Superior temporal gyrus (tissue), 1 donor: ENCODE measurements at regions not wholly inside any gene's neighbourhood (a gene's known extent, or its start where the extent isn't known, plus 50 kb on each side); places are given as distances from the start of the nearest gene placed in this dataset.

Experiments used
- DNase-seq: peaks from one replicate; pipeline ENCODE4 v3.0.0-alpha.2; 2016; ENCODE audit errors: extremely low spot score

- DNase-seq = no peak
Measured at GRCh38 chr4:176979416-176979815, 186.7 kb upstream of the VEGFC start.

GRCh38 chr4:176981074-176981473 is 188.4 kb upstream of the VEGFC start:
- no peak for DNase-seq

DNA sequence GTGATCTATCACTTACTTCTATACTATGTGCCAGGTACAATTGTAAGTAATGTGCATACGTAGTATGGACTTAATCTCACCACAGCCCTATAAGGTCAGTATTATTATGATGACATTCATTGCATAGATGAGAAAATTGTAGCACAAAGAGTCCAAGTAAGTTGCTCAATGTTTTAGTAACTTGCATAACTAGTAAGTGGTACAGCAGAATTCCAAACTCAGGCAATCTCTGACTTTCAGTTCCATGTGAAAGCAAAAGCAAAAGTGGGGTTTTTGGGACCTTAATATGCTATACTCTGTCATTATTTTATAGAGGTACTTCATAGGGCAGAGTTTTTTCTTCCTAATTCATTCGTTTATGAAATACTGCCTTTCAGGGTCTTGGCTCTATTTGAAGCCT is 188.8 kb upstream of the VEGFC start:
- no peak for DNase-seq

- no peak for DNase-seq
Measured at GRCh38 chr4:176988226-176988625, 195.5 kb upstream of the VEGFC start.

DNA sequence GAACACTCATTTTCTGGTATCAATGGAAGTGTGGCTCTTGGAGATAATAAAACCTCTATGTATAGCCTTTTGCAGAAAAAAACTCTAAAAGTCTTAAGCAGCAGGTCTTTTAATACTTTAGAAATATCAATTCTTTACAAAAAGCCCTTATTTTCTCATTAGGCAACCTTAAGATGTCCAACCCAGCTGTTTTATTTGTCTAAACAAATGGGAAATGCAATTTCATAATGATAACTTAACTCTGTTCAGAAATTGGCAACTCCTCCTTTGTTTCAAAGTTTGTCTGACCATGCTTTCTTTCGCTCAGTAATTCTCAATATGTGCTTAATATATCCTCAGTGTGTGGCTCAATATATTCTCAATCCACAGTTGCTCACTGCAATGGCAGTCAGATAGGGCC is 196.5 kb upstream of the VEGFC start:
- DNase-seq = no peak

DNA sequence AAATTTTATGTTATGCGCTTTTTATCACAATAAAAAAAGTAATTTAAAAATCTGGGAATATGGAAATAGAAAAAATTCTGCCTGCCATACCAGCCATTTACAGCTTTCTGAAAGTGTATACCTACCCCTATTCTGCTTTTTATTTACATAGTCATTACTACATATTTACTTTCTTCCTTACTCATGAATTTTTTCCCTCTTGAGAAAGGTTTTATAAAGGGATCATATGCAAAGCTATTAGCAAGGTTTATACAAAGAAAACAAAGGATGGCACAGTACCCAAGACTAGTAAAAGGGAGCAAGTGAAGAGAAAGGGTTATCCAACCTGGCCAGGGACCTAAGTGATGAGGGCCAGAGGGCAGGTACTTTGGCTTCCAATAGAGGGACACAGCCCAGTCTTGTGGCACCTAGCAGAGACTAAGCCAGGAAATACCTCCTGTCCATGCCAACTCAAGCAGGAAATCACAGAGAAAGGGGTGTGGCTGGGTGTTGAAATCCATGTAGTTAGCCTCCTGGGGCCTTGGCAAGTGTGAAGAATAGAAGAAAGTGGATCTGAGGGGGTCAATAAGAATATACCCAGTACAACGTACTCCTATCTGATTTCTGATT is 207.3 kb upstream of the VEGFC start:
- no peak for DNase-seq

DNA sequence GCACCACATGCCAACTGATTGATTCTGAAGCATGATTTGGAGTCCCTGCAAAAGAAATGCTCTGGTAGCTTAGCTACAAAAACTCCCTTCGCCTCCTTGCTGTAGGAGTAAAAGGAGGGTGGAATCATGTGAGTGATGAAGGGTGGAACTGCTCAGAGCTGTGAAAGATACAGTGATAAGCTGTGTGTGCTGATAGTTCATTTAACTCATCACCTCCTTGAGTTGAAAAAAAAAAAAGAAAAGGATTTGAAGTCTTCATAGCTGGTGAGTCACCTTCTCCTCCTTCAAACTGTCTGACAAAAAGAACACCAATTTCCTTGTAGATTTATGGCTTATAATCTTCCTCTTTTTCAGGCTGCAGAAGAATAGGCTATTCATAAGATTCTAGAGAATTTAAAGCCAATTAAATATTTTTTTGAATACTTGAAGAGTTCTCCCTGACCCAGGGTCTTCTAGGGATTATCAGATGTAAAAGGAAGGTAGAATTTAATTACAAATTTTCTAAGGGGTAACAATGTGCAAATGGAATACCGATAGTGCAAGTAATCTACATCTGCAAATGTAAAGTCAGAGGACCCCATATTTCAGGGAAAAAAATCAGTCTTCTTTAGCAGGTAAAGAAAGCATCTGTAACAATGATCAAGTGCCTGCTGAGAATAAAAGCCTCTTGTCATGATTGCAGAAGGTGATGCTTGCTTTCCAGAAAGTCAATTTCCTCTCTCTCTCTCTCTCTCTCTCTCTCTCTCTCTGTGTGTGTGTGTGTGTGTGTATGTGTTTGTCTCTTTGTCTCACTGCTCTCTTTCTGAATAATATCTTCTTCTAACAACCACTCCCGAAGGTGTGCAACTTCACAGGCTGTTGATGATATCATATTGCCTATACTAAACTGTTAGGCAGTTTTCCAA is 208.8 kb upstream of the VEGFC start:
- DNase-seq = no peak

DNA sequence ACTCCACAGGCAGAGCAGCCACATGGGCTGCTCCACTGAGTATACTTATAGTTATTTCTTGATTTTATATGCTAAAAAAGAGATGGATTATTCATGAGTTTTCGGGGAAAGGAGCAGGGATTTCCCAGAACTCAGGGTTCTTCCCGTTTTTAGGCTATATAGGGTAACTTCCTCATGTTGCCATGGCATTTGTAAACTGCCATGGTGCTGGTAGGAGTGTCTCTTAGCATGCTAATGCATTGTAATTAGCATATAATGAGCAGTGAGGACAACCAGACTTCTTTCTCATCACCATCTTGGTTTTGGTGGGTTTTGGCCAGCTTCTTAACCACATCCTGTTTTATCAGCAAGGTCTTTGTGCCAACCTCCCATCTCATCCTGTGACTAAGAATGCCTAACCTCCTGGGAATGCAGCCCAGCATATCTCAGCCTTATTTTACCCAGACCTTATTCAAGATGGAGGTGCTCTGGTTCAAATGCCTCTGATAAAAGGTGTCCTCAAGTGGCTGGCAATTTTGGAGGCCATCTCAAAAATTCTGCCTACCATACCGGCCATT is 213.0 kb upstream of the VEGFC start:
- DNase-seq = no peak

- no peak for DNase-seq
Measured at GRCh38 chr4:177006331-177006730, 213.6 kb upstream of the VEGFC start.

- no peak for DNase-seq
Measured at GRCh38 chr4:177008071-177008835, 215.5 kb upstream of the VEGFC start.

GRCh38 chr4:177008836-177009501 is 216.2 kb upstream of the VEGFC start:
- no peak for DNase-seq

DNA sequence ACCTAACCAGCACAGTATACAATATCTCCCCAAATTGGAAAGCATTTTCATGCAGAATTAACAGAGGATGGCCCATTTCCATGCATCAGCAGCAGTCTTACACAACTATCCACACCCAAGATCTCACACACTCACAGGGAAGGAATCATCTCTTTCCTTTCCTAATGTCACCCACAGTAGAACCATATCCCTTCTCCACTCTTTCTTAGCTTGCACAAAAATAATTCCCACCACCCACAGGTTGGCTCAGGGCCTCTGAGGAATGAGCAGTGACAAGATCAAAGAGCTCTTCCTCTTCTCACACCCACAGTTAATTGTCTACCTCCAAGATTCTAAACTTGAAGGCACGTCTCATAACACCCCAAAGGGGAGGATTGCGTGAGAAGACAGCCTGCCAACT is 217.7 kb upstream of the VEGFC start:
- DNase-seq = no peak

GRCh38 chr4:177012918-177013545 is 220.3 kb upstream of the VEGFC start:
- no peak for DNase-seq

GRCh38 chr4:177016541-177017141 is 223.9 kb upstream of the VEGFC start:
- no peak for DNase-seq

DNA sequence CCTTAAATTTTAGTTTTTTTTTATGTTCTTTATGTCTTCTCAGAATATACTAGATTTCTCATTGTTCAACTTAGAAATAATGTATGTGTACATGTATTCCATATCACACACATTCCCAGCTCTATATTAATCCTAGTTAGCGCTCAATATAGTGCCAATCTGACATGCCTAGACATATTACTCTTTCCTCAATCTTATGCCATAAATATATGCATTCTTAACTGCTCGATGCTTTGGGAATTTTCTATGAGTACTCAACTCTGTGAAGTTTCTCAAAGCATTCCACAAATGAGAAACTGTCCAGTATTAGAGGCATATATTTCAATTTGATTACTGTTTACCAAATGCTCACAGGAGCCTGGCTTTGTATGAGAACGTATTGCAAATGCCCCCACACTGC is 231.2 kb upstream of the VEGFC start:
- DNase-seq = no peak

- no peak for DNase-seq
Measured at GRCh38 chr4:177032341-177032740, 239.6 kb upstream of the VEGFC start.

DNA sequence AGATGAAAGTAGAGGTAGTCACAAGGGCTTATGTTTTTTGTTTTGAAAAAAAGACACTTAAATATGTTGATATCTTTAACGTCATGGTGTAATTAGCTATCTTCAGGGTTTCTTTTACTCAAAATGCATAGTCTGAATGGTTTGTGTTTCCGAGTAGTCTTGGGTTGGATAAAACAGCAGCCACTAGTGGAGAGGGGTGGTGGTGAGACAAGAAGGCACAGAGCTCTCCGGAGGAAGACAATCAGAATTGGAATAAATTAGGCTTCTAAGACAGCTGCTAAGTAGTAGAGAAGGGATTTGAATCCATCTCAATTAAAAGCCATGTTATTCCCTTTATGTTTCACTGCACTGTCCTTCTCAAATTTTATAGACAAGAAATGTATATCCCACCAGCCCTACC is 240.4 kb upstream of the VEGFC start:
- no peak for DNase-seq

DNA sequence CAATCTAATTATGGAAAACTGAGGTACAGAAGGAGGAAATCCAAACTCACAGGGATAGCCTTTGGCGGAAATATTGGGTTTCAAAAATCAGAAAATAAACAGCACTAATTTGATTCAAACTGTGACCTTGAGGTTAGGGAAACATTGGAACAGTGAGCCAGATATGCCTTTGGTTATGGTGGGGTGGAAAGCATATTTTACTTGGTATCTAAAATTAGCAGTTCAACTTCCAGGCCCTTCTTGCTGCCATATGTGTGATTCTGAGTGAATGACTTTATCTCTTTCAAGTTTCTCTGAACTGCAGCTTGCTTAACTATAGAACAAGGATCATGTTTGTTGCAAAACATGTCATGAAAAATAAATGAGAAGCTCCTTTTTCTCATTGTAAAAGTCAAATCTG is 240.9 kb upstream of the VEGFC start:
- DNase-seq = no peak

GRCh38 chr4:177041356-177041755 is 248.6 kb upstream of the VEGFC start:
- DNase-seq = no peak

DNA sequence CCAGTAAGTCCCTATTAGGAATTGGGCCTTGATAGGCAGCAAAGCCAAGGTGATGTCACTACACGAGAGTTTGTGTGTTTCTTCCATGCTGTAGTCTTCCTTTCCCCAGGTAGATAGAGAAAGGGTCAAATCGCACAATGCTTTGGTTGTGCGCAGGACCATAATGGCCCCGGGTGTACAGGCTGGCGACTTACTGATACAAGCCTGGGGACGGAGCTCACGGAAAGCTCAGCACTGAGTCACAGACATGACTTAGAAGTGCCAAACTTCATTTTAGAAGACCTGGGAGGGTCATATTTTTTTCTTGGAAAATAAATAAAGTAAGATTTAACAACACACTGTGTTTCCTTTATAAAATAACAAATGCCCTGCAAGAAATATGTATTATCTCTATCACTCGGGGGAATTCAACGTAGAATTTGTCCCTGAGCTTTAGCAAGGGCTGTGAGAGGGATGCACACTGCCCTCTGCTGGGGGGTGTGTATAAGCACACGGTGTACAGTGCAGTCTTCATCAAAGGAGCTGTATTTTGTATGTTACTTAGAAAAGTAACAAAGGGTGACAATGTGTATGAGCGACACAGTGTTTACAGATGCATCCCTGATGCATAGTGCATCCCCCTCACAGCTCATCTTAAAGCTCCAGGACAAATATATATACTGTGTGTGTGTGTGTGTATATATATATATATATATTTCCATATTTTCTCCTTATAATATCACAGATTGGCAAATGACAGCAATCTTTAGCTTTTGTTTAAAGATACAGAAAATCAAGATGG is 254.5 kb upstream of the VEGFC start:
- peak; percentile 83 for DNase-seq
